ENCODE measurements at regions not wholly inside any gene's neighbourhood (a gene's known extent, or its start where the extent isn't known, plus 50 kb on each side); places are given as distances from the start of the nearest gene placed in this dataset.

DNA sequence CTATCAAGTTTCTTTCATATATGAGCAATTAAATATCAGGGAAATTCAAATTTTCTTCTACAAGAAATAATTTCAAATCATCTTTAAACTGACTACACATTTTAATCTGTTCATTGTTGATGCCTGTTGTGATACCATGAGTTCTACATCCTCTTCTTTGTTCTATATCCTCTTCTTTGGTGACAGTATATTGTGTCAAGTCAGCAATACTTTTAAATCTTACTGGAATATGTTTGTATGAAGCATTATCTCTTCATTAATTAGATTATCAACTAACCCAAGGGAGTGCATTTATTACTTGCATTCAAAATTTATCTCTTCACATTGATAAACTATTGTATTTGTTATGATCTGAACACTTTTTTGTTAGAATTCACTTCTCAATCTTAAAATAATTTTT is 275.0 kb upstream of the INTU start:
- TF ChIP-seq, protein P1, sequence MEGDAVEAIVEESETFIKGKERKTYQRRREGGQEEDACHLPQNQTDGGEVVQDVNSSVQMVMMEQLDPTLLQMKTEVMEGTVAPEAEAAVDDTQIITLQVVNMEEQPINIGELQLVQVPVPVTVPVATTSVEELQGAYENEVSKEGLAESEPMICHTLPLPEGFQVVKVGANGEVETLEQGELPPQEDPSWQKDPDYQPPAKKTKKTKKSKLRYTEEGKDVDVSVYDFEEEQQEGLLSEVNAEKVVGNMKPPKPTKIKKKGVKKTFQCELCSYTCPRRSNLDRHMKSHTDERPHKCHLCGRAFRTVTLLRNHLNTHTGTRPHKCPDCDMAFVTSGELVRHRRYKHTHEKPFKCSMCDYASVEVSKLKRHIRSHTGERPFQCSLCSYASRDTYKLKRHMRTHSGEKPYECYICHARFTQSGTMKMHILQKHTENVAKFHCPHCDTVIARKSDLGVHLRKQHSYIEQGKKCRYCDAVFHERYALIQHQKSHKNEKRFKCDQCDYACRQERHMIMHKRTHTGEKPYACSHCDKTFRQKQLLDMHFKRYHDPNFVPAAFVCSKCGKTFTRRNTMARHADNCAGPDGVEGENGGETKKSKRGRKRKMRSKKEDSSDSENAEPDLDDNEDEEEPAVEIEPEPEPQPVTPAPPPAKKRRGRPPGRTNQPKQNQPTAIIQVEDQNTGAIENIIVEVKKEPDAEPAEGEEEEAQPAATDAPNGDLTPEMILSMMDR (IDR thresholded peaks at IDR 0.05; ENCODE audit: borderline replicate concordance, extremely low read depth, low read length, poor library complexity, severe bottlenecking): no peak
- TF ChIP-seq EZH2 (IDR thresholded peaks at IDR 0.05; ENCODE audit: borderline replicate concordance, low read depth, low read length, severe bottlenecking): no peak
